ENCODE measurements at regions not wholly inside any gene's neighbourhood (a gene's known extent, or its start where the extent isn't known, plus 50 kb on each side); places are given as distances from the start of the nearest gene placed in this dataset.

DNA sequence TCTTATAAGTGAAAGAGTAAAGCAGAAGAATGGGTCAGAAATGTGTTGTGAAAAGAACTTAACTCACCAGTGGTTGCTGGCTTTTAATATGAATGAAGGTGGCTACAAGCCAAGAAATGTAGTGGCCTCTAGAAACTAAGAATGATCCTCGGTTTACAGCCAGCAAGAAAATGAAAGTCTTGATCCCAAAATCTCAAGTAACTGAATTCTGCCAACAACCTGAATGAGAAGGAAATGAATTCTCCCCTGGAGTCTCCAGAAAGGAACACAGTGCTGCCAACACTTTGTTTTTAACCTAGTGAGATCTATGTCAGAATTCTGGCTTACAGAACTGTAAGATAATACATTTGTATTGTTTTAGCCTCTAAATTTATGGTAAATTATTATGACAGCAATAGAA lies 193.0 kb downstream of the FZD1 start:
- TF ChIP-seq, protein P1, sequence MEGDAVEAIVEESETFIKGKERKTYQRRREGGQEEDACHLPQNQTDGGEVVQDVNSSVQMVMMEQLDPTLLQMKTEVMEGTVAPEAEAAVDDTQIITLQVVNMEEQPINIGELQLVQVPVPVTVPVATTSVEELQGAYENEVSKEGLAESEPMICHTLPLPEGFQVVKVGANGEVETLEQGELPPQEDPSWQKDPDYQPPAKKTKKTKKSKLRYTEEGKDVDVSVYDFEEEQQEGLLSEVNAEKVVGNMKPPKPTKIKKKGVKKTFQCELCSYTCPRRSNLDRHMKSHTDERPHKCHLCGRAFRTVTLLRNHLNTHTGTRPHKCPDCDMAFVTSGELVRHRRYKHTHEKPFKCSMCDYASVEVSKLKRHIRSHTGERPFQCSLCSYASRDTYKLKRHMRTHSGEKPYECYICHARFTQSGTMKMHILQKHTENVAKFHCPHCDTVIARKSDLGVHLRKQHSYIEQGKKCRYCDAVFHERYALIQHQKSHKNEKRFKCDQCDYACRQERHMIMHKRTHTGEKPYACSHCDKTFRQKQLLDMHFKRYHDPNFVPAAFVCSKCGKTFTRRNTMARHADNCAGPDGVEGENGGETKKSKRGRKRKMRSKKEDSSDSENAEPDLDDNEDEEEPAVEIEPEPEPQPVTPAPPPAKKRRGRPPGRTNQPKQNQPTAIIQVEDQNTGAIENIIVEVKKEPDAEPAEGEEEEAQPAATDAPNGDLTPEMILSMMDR (IDR thresholded peaks at IDR 0.05): no peak

DNA sequence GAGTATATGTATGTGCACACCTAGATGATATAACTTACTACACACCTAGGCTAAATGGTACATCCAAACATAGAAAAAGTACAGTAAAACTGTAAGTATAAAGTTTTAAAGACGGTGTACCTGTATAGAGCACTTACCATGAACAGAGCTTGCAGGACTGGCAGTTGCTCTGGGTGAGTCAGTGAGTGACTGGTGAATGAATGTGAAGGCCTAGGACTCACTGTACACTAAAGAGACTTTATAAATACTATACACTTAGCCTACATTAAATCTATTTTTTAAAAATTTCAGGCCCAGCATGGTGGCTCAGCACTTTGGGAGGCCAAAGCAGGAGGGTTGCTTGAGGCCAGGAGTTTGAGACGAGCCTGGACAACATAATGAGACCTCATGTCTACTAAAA lies 195.3 kb downstream of the FZD1 start:
- TF ChIP-seq, protein P1 (IDR thresholded peaks at IDR 0.05): no peak

DNA sequence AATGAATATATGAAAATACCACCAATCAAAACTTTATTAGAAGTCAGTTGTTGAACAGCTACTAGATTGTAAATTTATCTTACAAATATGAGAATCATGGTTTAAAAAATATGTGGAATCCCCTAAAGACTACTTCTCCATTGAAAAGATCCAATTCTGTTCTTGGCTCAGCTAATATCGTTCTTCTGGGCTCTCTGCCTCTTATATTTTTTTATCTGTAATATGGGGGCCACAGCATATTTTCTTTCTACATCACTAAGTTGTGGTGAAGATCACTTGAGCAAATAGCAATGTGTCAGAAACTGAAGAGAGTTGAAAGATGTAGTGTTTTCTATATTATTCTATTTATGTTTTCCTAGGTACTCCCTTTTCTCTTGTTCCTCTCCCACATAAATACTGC lies 198.1 kb downstream of the FZD1 start:
- TF ChIP-seq, protein P1 (IDR thresholded peaks at IDR 0.05): no peak

DNA sequence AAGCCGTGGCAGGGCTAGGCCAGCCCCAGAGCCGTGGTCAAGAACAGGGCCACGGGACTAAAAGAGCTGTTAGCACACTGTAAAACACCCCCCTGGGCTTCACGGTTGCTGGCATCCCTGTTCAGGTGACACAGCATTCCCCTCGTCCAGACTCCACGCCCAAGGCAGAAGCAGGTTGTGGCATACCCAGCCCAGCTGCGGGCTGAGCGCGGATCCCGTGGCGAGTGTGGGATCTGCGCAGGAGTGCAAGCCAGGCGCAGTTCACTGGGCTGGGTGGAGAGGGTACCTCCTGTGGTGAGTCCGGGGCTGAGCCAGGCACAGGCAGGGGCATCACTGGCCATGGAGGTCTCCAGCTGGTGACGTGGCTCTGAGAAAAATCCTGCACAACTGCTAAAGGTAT lies 199.1 kb downstream of the FZD1 start:
- TF ChIP-seq, protein P1 (IDR thresholded peaks at IDR 0.05): no peak

DNA sequence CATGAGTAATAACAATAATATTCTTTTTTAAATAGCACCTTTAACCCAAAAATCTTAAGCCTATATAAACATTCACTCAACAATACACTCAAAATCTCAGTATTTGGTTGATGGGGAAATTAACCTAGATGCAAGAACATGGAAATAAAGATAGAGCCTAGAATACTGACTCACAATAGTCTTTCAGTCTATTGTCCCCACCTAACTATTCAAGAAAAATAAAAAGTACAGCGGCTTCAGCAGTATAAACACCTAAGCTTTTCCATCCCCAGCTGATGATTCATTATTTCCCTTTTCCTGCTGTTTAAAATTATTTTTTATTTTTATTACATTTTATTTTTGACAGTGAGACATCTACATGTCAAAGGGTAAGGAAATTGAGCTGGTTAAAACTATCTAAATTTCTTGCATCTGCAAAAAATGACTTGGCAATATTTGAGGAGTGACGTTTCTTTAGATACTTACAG lies 201.4 kb downstream of the FZD1 start:
- TF ChIP-seq, protein P1 (IDR thresholded peaks at IDR 0.05): no peak

DNA sequence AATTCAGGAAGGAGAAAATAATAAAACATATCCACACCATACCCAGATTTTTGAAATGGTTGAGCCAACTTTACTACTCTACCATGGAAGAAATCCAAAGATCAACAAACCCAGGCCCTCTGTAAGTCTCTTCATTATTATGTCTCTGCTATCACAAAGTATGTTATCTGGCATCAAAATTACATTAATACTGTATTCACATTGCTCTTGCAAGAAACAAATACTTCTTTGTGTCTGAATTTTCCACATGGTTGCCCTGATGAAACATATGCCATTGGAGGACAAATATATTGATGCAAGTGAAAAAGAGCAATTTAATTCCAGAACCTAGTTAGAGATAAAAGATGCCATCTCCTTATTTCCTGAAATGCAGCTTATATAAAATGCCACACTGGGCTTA lies 204.0 kb downstream of the FZD1 start:
- TF ChIP-seq, protein P1 (IDR thresholded peaks at IDR 0.05): no peak

DNA sequence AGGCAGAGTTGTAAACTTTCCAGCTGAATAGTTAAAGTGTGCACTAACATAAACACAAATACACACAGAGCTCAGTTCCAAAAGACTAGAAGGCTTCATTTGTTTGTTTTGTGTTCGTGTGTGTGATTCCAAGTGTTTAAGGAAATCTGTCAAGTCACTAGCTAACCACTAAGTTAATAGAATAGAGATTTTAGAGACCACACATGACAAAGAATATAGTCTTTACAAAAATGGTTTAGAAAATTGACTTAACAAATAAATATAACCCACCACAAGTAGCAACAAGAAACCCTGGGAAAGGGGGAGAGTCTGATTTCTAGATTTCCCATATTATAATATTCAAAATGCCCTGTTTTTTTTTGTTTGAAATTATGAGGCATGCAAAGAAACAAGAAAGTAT lies 209.4 kb downstream of the FZD1 start:
- TF ChIP-seq, protein P1 (IDR thresholded peaks at IDR 0.05): no peak

DNA sequence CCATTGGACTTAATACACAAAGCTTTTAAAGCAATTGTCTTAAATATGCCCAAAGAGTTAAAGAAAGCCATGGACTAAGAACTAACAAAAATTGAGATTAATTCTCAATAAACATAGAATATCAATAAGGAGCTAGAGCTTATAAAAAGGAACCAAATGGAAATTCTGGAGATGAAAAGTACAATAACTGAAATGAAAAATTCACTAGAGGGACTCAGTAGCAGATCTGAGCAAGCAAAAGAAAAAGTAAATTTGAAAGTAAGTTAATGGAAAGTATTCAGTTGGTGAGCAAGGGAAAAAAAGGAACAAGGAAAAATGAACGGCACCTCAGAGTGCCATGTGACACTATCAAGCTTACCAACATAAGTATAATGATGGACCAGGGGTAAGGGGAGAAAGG lies 209.8 kb downstream of the FZD1 start:
- TF ChIP-seq, protein P1 (IDR thresholded peaks at IDR 0.05): no peak
